LHCN-M2 (cell line): ENCODE measurements at regions not wholly inside any gene's neighbourhood (a gene's known extent, or its start where the extent isn't known, plus 50 kb on each side); places are given as distances from the start of the nearest gene placed in this dataset.
A peak's percentile ranks its signal among the peaks of the same experiment; 100 is the strongest.
"Not testable (repeated sequence)": the region's sequence is repeated elsewhere in the genome, so short reads cannot be mapped to it uniquely, and the experiment has no call there.

Experiments
- DNase-seq: peaks from one replicate; pipeline ENCODE4 v3.0.0-alpha.2; 2012; ENCODE audit warnings: low read depth

DNA sequence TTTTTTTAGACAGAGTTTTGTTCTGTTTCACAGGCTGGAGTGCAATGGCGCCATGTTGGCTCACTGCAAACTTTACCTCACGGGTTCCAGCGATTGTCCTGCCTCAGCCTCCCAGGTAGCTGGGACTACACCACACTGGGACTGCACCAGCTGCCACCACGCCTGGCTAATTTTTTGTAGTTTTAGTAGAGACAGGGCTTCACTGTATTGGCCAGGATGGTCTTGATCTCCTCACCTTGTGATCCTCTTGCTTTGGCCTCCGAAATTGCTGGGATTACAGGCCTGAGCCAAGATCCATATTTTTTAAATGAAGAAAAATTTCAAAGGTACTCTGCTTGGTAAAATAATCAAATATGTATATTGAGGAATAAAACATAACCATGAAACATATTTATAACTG is 195.8 kb upstream of the TPTE start:
- peak; percentile 62 for DNase-seq

DNA sequence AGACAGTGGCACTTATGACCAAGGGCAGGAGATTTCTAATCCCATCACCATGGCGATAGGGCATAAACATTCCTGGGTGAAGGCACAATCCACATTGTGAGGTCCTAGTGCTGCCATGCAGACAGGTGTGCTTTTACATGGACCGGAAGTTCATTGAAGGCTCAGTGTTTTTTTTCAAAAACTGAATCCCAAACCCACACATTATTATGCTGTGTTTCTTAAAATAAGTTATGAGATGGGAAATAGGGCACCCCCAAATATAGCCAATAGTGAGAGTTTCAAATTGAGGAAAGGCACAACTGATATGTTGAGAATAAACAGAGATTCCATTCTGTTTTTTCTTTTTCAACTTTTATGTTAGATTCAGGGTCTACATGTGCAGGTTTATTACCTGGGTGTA is 195.2 kb upstream of the TPTE start:
- not testable (repeated sequence) for DNase-seq

DNA sequence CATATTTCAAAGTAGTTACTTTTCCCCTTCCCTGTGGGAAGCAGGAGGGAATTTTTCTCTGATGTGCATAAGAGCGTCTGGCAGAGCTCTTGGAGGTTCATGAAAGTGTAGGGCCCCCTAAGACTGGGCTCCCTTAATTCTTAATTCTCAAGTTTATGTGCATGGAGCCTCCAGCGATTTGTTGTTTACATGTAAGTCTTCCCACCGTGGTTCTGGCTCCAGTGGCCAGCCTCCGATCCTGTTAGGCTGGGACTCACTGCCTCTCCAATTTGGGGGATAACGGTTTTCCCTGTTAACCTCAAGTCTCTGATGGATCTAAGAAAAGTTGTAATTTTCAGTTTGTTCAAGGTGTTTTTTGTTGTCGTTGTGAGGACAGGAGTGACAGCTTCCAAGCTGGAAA is 192.7 kb upstream of the TPTE start:
- DNase-seq: not testable (repeated sequence)

DNA sequence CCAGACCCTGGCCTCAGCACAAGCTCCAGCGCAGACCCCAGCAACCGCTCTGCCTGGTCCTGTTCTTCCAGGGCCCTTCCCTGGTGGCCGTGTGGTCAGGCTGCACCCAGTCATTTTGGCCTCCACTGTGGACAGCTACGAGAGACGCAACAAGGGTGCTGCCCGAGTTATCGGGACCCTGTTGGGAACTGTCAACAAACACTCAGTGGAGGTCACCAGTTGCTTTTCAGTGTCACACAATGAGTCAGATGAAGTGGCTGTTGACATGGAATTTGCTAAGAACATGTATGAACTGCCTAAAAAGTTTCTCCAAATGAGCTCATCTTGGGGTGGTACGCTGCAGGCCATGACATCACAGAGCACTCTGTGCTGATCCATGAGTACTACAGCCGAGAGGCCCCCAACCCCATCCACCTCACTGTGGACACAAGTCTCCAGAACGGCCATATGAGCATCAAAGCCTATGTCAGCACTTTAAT is 190.7 kb upstream of the TPTE start:
- not testable (repeated sequence) for DNase-seq

DNA sequence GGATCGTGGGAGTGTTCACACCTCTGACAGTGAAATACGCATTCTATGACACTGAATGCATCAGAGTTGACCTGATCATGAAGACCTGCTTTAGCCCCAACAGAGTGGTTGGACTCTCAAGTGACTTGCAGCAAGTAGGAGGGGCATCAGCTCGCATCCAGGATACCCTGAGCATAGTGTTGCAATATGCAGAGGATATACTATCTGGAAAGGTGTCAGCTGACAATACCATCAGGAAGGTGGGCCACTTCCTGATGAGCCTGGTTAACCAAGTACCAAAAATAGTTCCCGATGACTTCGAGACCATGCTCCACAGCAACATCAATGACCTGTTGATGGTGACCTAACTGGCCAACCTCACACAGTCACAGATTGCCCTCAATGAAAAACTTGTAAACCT is 190.2 kb upstream of the TPTE start:
- not testable (repeated sequence) for DNase-seq

DNA sequence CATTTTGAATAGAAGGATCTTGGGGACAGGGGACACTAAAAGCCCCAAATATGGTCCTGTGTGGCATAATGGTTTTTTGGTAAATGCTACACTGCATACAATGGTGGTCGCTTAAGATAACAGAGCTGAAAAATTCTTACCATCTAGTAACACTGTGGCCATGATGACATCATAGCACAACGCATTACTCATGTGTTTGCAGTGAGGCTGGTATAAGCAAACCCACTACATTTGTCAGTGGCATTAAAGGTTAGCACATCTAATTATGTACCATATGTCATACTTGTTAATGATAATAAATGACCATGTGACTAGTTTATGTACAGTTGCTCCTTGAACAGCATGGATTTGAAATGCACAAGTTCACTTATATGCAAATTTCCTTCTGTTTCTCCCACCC is 188.4 kb upstream of the TPTE start:
- DNase-seq: not testable (repeated sequence)

DNA sequence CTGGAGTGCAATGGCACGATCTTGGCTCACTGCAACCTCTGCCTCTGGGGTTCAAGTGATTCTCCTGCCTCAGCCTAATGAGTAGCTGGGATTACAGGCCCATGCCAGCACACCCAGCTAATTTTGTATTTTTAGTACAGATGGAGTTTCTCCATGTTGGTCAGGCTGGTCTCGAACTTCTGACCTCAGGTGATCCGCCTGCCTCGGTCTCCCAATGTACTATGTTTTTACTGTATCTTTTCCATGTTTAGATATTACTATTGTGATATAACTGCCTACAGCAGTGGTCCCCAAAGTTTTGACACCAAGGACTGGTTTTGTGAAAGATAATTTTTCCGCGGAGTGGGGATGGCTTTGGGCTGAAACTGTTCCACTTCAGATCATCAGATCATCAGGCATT is 187.0 kb upstream of the TPTE start:
- DNase-seq: not testable (repeated sequence)

DNA sequence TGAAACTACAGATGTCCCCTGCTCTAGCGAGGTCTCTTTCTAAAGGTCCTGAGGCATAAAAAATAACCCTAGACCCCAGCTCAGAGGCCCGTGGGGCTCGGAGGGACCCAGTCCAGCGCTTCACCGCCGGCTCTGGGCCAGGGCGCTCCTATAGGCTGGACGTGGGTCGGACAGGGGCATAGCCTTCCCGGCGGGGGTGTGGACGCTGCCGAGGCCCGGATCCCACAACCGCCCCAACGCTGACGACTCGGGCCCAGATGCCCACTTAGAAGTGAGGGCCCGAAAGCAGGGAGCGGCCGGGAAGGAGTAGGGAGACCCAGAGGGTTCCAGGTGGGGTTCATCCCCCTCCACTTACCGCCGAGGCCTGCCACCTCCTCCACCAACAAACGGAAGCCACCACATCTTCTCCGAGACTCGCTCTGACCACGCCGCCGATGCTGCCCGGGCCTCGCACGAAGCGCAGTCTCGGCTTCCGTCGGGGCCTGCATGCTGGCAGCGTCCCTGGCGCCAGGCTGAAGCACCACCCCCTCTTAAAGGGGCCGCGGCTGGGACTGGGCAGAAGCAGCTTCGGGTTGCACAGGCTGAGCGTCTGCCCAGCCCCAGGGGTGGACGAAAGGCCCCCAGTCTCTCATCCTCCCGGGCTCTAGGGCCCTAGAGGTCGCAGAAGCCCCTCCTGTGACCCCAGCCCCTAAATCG is 179.0 kb upstream of the TPTE start:
- not testable (repeated sequence) for DNase-seq

DNA sequence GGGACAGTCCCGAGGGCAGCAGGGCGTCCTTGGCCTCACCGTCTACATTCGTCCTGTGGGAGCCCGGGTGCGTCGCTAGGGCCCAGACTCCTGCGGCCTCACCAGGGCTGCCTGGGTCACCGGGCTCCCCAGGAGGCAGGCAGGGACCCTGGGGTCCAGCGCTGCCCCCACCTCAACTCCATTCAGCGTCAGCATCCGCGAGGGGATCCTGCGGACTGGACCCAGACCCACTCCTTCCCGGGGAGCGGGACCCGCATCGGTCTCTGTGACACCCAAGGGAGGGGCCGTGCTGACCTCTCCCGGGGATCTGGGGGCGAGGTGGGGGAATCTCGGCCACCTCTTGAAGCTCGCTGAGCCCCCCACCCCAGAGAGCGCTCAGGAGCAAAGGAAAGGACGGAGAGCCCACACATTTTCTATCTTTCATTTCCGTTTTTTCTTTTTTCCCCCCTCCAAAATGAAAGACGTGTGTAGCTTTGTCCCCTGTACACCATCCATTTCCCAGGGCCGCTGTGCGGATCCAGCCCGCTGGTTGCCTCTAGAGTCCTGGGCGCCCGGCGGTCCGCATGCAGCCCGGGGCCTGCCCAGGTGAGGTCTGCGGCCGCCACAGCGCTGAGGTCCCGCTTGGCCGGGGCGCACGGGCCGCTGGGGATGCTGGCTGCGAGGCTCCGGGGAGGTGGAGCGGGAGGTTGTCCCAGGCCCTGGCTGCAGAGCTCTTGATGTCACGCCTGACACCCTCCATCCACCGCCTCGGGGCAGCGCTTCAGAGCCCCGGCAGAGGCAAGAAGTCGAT is 178.0 kb upstream of the TPTE start:
- DNase-seq: not testable (repeated sequence)

DNA sequence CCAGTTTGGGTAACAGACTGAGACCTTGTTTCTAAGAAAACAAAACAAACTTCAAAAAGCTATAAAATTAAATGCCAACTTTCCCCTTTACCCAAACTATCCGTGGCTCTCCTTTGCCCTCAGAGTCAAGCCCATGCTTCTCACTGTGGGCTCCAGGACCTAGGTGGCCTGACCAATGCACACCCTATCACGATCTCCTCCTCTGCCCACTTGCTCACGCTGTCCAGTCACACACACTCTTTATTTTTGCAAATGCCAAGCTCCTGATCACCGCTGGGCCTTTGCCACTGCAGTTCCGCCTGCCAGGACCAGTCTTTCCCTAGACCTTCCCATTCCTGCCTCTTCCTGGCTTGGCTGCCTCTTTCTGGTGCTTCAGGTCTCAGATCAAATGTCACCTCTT is 177.1 kb upstream of the TPTE start:
- DNase-seq: not testable (repeated sequence)

DNA sequence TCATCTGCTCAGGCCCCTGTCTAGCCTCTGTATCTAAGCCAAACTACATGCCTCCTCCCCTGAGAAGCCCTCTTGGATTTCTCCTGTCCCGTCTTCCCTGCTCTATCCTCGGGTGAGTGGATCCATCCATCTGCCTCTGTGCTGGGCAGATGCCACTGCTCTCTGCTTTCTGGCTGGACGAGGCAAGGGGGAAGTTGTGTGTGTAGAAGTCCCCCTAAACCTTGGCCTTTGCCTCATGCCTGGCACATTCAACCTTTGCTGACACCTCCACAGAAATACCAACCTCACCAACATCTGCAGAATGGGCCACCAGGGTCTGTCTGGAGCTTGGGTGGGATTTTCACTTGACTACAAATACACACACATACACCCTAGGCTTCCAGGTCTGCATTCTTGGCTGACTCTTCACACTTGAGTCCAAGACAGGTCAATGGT is 176.2 kb upstream of the TPTE start:
- not testable (repeated sequence) for DNase-seq

DNA sequence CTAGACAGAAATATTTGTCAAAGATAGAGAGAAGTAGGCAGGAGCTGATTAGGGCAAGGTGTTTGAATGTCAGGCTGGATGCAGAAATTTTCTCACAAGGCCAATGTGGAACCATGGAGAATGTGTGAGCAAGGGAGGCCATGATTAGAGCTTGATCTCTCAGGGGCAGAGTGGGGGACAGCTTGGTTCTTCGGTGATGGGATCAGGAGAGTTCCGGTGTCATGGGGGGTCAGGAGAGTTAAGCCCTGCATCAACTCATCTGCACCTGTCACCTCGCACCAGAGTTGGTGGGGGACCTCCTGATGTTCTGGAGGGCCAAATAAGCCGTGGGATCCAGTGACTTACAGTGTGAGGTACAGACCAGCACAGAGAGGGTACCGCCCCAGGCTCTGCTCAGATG is 175.1 kb upstream of the TPTE start:
- DNase-seq: not testable (repeated sequence)

DNA sequence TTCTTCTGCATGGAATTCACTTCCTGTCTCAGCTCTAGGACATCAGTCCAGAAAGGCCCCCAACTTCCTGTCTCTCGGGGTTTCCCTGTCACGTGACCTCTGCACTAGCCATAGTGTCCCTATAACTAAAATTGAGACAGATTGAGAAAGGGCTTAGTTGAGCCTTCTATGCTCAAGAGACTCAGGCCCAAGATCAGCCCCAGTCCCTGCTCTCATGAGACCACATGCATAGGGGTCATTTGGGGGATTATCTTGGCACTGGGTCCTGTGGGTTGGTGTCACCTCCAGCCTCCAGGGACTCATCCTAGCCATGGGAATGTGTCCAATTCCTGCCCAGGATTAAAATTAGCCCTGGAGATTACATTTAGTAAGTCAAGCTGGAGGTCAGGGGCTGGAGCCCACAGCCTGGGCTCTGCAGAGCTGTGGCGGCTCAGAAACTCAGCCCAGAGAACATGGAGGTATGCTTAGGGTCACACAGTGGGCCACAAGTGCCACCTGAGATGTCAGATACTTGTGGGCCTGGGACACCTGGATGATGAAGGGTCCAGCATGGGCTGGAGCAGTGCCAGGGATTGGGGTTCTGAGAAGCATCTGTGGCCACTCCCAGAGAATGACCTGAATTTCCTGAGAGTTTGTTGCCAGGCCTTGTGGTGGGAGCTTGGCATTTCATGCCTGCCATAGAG is 174.3 kb upstream of the TPTE start:
- not testable (repeated sequence) for DNase-seq

DNA sequence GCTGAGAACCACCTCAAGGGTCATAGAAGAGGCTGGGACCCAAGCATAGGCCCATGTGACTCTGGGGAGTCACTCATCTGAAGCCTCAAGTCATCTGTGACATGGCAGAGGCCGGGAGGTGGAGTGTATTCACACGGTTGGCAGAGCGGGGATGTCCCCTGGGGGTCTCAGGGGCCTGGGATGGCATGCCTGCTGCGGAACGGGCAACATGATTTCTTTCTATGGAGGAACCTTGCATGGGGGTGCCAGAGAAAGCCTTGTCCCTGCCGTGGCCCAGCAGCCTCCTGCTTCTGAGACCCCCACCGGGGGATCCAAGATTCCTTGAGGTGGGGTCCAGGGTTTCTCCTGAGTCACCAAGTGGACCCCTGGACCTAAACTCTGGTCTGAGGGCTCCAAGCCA is 173.7 kb upstream of the TPTE start:
- DNase-seq: not testable (repeated sequence)

DNA sequence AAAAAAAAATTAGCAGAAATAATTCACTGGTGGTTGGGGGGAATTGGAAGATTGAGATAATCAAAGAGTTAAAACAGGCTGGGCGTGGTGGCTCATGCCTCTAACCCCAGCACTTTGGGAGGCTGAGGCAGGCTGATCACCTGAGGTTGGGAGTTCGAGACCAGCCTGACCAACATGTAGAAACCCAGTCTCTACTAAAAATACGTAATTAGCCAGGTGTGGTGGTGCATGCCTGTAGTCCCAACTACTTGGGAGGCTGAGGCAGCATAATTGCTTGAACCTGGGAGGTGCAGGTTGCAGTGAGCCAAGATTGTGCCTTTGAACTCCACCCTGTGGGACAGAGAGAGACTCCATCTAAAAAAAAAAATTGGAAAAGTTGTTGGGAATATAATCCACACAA is 173.2 kb upstream of the TPTE start:
- DNase-seq: not testable (repeated sequence)

DNA sequence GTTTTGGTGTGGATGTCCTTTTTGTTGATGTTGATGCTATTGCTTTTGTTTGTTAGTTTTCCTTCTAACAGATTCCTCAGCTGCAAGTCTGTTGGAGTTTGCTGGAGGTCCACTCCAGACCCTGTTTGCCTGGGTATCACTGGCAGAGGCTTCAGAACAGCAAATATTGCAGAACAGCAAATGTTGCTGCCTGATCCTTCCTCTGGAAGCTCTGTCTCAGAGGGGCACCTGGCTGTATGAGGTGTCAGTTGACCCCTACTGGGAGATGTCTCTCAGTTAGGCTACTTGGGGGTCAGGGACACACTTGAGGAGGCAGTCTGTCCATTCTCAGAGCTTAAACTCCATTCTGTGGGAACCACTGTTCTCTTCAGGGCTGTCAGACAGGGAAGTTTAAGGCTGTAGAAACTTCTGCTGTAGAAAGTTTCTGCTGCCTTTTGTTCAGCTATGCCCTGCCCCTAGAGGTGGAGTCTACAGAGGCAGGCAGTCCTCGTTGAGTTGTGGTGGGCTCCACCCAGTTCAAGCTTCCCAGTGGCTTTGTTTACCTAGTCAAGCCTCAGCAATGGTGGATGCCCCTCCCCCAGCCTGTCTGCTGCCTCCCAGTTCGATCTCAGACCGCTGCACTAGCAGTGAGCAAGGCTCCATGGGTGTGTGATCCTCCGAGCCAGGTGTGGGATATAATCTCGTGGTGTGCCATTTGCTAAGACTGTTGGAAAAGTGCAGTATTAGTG is 166.4 kb upstream of the TPTE start:
- DNase-seq: not testable (repeated sequence)

DNA sequence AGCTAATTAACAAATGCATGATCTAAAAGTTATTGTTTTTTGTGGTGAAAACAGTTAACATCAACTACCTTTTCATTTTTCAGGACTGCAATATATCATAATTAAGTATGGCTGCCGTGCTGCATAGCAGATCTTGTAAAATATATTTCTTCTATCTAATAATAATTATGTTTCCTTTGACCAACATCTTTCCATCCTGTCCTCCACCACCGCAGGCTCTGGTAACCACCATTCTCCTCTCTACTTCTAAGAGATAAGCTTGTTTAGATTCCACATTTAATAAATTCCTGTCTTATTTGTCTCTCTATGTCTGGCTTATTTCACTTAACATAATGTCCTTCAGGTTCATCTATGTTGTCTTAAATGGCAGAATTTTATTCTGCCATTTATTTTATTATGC is 162.3 kb upstream of the TPTE start:
- not testable (repeated sequence) for DNase-seq

DNA sequence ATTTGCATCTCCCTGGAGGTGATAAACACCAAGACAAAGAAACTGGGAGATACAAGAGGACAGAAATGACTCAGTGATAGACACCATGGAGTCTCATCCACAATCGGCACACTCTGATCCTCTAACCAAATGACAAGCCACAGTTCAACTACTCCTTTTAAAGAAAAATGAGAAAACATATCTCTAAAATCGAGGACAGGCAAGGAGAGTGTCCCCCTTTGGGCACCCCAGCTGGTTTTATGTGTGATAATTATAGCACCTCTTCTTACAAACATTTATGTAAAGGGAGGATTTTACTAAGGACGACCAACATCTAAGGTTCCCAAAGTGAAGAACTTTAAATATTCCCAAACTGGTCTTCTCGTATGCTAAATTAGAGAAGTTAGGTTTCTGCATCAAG is 161.5 kb upstream of the TPTE start:
- not testable (repeated sequence) for DNase-seq

DNA sequence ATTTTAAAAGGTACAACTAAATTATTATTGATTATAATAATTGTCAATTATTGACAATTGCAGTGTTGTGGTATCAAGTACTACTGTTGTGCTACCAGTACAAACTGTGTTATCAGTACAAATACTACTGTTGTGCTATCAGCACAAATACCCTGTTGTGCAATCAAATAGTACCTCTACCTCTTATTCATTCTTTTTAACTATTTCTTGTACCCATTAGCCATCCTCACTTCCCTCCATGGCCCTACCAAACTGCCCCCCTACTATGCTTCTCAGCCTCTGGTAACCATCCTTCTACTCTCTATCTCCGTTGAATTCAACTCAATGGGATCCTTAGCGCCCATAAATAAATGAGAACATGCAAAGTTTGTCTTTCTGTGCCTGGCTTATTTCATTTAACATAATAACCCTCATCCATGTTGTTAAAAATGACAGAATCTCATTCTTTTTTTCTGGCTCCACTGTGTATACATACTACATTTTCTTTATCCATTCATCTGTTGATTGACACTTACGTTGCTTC is 160.1 kb upstream of the TPTE start:
- not testable (repeated sequence) for DNase-seq

DNA sequence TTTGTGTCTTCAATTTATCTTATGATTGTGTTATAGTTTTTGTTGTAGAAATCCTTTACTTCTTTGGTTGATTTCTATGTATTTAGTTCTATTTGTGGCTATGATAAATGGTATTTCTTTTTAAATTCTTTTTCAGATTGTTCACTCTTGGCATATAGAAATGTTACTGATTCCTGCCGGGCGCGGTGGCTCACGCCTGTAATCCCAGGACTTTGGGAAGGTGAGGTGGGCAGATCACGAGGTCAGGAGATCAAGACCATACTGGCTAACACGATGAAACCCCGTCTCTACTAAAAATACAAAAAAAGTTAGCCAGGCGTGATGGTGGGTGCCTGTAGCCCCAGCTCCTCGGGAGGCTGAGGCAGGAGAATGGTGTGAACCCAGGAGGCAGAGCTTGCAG is 158.6 kb upstream of the TPTE start:
- DNase-seq: not testable (repeated sequence)

DNA sequence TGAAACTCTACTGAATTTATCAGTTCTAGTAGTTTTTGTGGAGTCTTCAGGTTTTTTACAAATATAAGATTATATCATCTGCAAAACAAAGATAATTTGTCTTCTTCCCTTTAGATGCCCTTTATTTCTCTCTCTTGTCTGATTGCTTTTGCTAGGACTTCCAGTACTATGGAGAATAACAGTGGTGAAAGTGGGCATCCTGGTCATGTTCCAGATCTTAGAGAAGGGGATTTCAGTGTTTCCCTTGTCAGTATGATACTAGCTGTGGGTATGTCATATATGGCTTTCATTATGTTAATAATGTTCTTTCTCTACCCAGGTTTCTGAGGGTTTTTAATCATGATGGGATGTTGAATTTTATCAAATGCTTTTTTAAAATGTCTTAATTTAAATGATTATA is 158.1 kb upstream of the TPTE start:
- not testable (repeated sequence) for DNase-seq
